Spleen (tissue), 11 donors: ENCODE measurements at regions not wholly inside any gene's neighbourhood (a gene's known extent, or its start where the extent isn't known, plus 50 kb on each side); places are given as distances from the start of the nearest gene placed in this dataset.

Experiments
- DNase-seq: peaks from one replicate; pipeline ENCODE4 v3.0.0-alpha.2; 2020
- H3K27ac ChIP-seq, 8 donors: fragments of 200-600 bp; sonication (generic) in 7 of 8; 1 replicate in 4 of 8; 2 replicates in 4 of 8; pipeline versions ENCODE4 v1.5.0 to v1.8.0; 2016 to 2021; ENCODE audit warnings: inconsistent platforms in 4 of 8, mild to moderate bottlenecking in 4 of 8, moderate library complexity in 1 of 8
- H3K27me3 ChIP-seq, 7 donors: fragments of 200-600 bp; sonication (generic) in 6 of 7; replicated peaks in 1 of 7; 1 replicate in 4 of 7; 2 replicates in 3 of 7; pipeline versions ENCODE4 v1.5.0 to v1.8.0; 2016 to 2021; ENCODE audit warnings: inconsistent platforms in 3 of 7, mild to moderate bottlenecking in 1 of 7
- H3K36me3 ChIP-seq, 6 donors: fragments of 200-600 bp; sonication (generic) in 5 of 6; 1 replicate in 4 of 6; 2 replicates in 2 of 6; pipeline versions ENCODE4 v1.5.0 to v1.8.0; 2016 to 2021; ENCODE audit warnings: inconsistent platforms in 2 of 6
- H3K4me1 ChIP-seq, 6 donors: fragments of 200-600 bp; sonication (generic) in 5 of 6; 1 replicate in 3 of 6; 2 replicates in 3 of 6; pipeline versions ENCODE4 v1.5.0 to v1.8.0; 2016 to 2021; ENCODE audit warnings: inconsistent platforms in 3 of 6
- H3K4me3 ChIP-seq, 8 donors: fragments of 200-600 bp; sonication (generic) in 7 of 8; 1 replicate in 4 of 8; 2 replicates in 4 of 8; pipeline versions ENCODE4 v1.5.0 to v1.8.0; 2016 to 2021; ENCODE audit warnings: inconsistent platforms in 4 of 8, mild to moderate bottlenecking in 4 of 8, moderate library complexity in 2 of 8
- H3K9me3 ChIP-seq, 8 donors: fragments of 200-600 bp; sonication (generic) in 7 of 8; 1 replicate in 4 of 8; 2 replicates in 4 of 8; pipeline versions ENCODE4 v1.5.0 to v1.8.0; 2016 to 2021; ENCODE audit warnings: inconsistent platforms in 4 of 8
- POLR2A ChIP-seq, 3 donors: fragments of 450-650 bp; IDR thresholded peaks; one replicate each; pipeline ENCODE4 v1.5.1; 2017; ENCODE audit warnings: antibody characterized with exemption in 3 of 3, mild to moderate bottlenecking in 1 of 3
- POLR2AphosphoS5 ChIP-seq, 3 donors: sonication (generic); formaldehyde crosslinking; IDR thresholded peaks; one replicate each; pipeline ENCODE4 v1.5.1; 2017; ENCODE audit warnings: antibody characterized with exemption in 3 of 3
- whole genome bisulfite sequencing, 5 donors: extraction: QIAGEN DNeasy Blood & Tissue Kit in 3 of 5; methylation state at CpG; one replicate each; pipeline versions ENCODE4 v1.1.5 to v1.1.7; 2013 to 2018; 5-methylcytosine and 5-hydroxymethylcytosine counted together
- intact Hi-C: fragments of 100-400 bp; cut with DNase I; formaldehyde crosslinking; loops from one replicate; pipeline ENCODE4 v1.15.0; 2023; ENCODE audit warnings: low total_unique reads
- TF ChIP-seq, protein P1 (sequence below), 11 experiments: fragments of 200-600 bp in 7 of 11; fragments of 450-650 bp in 4 of 11; sonication (generic) in 4 of 11; IDR thresholded peaks in 8 of 11; conservative IDR thresholded peaks in 3 of 11; 1 replicate in 7 of 11; 2 replicates in 4 of 11; pipeline versions ENCODE4 v1.4.0 to v1.8.0; 2016 to 2021; ENCODE audit warnings: antibody characterized with exemption in 11 of 11, inconsistent platforms in 4 of 11, mild to moderate bottlenecking in 1 of 11
- donor health status: healthy with polysubstance abuse.
- donor health status: DM: no; HTN: no; CAD: no; lungs with moderate emphysema.
- donor health status: DM: no; HTN: no; CAD: no.
- donor health status: Bipolar disorder and iron deficiency.
- donor health status: healthy.
- donor health status: DM: no; HTN: no; CAD: no.
- donor health status: DM: yes; HTN: yes; CAD: no.

DNA sequence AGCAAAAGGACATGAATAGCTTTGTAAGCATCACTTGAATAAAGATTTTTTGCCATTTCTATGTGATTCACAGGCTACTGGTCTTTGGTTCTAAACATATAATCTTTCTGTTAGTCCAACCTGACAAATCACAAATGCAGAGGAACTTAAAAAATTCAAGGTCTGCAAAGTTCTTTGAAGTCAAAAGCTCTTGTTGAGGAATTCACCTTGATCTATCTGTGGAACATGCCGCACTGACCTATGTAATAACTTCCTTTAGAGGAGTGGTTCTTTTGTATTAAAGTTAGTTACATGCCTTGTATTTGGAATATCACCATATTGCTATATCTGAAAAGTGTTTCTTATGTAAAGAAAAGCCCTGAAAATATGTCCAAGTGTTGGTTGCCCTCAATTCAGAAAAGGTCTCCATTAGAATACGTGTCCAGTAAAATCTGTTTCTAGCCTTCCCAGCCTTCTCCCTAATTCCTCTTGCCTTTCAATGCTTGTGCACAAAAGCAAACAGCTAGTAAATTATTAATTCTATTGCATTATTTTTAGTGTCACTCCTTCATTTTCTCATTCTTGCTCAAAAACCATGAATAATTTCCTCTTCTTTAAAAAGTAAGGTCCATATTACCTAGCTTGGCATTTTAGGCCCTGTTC, 1192.8 kb downstream of the FLRT2 start:
- Histone ChIP-seq H3K4me3 (no peak overlapping the region), H3K4me1 (no peaks in the 10 kb centered on the region), H3K36me3 (no peaks in the 10 kb centered on the region), H3K27me3 (no peaks in the 10 kb centered on the region), H3K9me3 (peaks cover 0 to 4% (median 0%) of the 10 kb centered on the region in 8 donors), H3K27ac (no peak overlapping the region)
- intact Hi-C loops, result no loop called here
- TF ChIP-seq POLR2AphosphoS5 (IDR thresholded peaks at IDR 0.05) (no peak), POLR2A (IDR thresholded peaks at IDR 0.05) (no peak)
- TF ChIP-seq, protein P1, sequence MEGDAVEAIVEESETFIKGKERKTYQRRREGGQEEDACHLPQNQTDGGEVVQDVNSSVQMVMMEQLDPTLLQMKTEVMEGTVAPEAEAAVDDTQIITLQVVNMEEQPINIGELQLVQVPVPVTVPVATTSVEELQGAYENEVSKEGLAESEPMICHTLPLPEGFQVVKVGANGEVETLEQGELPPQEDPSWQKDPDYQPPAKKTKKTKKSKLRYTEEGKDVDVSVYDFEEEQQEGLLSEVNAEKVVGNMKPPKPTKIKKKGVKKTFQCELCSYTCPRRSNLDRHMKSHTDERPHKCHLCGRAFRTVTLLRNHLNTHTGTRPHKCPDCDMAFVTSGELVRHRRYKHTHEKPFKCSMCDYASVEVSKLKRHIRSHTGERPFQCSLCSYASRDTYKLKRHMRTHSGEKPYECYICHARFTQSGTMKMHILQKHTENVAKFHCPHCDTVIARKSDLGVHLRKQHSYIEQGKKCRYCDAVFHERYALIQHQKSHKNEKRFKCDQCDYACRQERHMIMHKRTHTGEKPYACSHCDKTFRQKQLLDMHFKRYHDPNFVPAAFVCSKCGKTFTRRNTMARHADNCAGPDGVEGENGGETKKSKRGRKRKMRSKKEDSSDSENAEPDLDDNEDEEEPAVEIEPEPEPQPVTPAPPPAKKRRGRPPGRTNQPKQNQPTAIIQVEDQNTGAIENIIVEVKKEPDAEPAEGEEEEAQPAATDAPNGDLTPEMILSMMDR (IDR thresholded peaks at IDR 0.05 in 8 of 11, conservative IDR thresholded peaks at IDR 0.05 in 3 of 11), result no peak
- DNase-seq, result no peak
- 83 to 88% (median 87%) methylated on average over 2 of the region's 2 CpGs for WGBS, 5 donors

- H3K4me3 ChIP-seq, result no peak overlapping the region
- intact Hi-C loops, result no loop called here
- no peaks in the 10 kb centered on the region for H3K9me3 ChIP-seq
- no peaks in the 10 kb centered on the region for H3K27me3 ChIP-seq
- no peaks in the 10 kb centered on the region for H3K4me1 ChIP-seq
- no peak for DNase-seq
- TF ChIP-seq, protein P1 (IDR thresholded peaks at IDR 0.05 in 8 of 11, conservative IDR thresholded peaks at IDR 0.05 in 3 of 11), result no peak
- no peak for TF ChIP-seq POLR2AphosphoS5 (IDR thresholded peaks at IDR 0.05)
- H3K36me3 ChIP-seq, result no peaks in the 10 kb centered on the region
- no peak overlapping the region for H3K27ac ChIP-seq
Measured at GRCh38 chr14:86714575-86714974, 1184.6 kb downstream of the FLRT2 start.

- intact Hi-C loops, result no loop called here
- WGBS, 5 donors, result 69 to 100% (median 83%) methylated on average over 2 of the region's 2 CpGs
Measured at GRCh38 chr14:86714153-86714552, 1184.2 kb downstream of the FLRT2 start.

GRCh38 chr14:86712727-86713126, 1182.8 kb downstream of the FLRT2 start:
- no peak for DNase-seq
- intact Hi-C loops, result no loop called here
- TF ChIP-seq POLR2AphosphoS5 (IDR thresholded peaks at IDR 0.05) (no peak), POLR2A (IDR thresholded peaks at IDR 0.05) (no peak)
- TF ChIP-seq, protein P1 (IDR thresholded peaks at IDR 0.05 in 8 of 11, conservative IDR thresholded peaks at IDR 0.05 in 3 of 11), result no peak
- Histone ChIP-seq H3K36me3 (no peaks in the 10 kb centered on the region), H3K27me3 (no peaks in the 10 kb centered on the region), H3K4me3 (no peak overlapping the region), H3K4me1 (no peaks in the 10 kb centered on the region), H3K9me3 (no peaks in the 10 kb centered on the region), H3K27ac (no peak overlapping the region)
- 33 to 70% (median 39%) methylated on average over 4 of the region's 4 CpGs for WGBS, 5 donors

More at GRCh38 chr14:86714153-86714552, 1184.2 kb downstream of the FLRT2 start:
- H3K4me3 ChIP-seq, result no peak overlapping the region
- no peak for DNase-seq
- no peak overlapping the region for H3K27ac ChIP-seq
- H3K9me3 ChIP-seq, result no peaks in the 10 kb centered on the region
- H3K4me1 ChIP-seq, result no peaks in the 10 kb centered on the region
- no peaks in the 10 kb centered on the region for H3K36me3 ChIP-seq
- H3K27me3 ChIP-seq, result no peaks in the 10 kb centered on the region
- TF ChIP-seq, protein P1 (IDR thresholded peaks at IDR 0.05 in 8 of 11, conservative IDR thresholded peaks at IDR 0.05 in 3 of 11), result no peak
- no peak for TF ChIP-seq POLR2A (IDR thresholded peaks at IDR 0.05)
- TF ChIP-seq POLR2AphosphoS5 (IDR thresholded peaks at IDR 0.05), result no peak
